Gastrocnemius medialis (tissue), 4 donors: ENCODE measurements at regions not wholly inside any gene's neighbourhood (a gene's known extent, or its start where the extent isn't known, plus 50 kb on each side); places are given as distances from the start of the nearest gene placed in this dataset.

Source experiments
- POLR2A ChIP-seq, 2 donors: fragments of 450-650 bp; IDR thresholded peaks; one replicate each; pipeline ENCODE4 v1.6.1; 2017; ENCODE audit warnings: antibody characterized with exemption in 2 of 2, mild to moderate bottlenecking in 2 of 2, moderate library complexity in 2 of 2
- TF ChIP-seq, protein P1 (sequence below), 5 experiments: fragments of 450-650 bp in 3 of 5; fragments of 200-600 bp in 2 of 5; sonication (generic) in 2 of 5; IDR thresholded peaks in 4 of 5; conservative IDR thresholded peaks in 1 of 5; 1 replicate in 4 of 5; 2 replicates in 1 of 5; pipeline ENCODE4 v1.5.1; 2016 to 2019; ENCODE audit warnings: antibody characterized with exemption in 5 of 5, mild to moderate bottlenecking in 3 of 5, moderate library complexity in 3 of 5

GRCh38 chr7:52431082-52431815, 604.2 kb upstream of the POM121L12 start:
- TF ChIP-seq, protein P1, sequence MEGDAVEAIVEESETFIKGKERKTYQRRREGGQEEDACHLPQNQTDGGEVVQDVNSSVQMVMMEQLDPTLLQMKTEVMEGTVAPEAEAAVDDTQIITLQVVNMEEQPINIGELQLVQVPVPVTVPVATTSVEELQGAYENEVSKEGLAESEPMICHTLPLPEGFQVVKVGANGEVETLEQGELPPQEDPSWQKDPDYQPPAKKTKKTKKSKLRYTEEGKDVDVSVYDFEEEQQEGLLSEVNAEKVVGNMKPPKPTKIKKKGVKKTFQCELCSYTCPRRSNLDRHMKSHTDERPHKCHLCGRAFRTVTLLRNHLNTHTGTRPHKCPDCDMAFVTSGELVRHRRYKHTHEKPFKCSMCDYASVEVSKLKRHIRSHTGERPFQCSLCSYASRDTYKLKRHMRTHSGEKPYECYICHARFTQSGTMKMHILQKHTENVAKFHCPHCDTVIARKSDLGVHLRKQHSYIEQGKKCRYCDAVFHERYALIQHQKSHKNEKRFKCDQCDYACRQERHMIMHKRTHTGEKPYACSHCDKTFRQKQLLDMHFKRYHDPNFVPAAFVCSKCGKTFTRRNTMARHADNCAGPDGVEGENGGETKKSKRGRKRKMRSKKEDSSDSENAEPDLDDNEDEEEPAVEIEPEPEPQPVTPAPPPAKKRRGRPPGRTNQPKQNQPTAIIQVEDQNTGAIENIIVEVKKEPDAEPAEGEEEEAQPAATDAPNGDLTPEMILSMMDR (IDR thresholded peaks at IDR 0.05 in 4 of 5, conservative IDR thresholded peaks at IDR 0.05 in 1 of 5), result no peak
- no peak for TF ChIP-seq POLR2A (IDR thresholded peaks at IDR 0.05)
